Hematopoietic multipotent progenitor cell treated with erythropoietin and hydrocortisone succinate and interleukin-3 and kit ligand, for 15 days (in vitro differentiated cells): ENCODE measurements at regions not wholly inside any gene's neighbourhood (a gene's known extent, or its start where the extent isn't known, plus 50 kb on each side); places are given as distances from the start of the nearest gene placed in this dataset.
A peak's percentile ranks its signal among the peaks of the same experiment; 100 is the strongest.
"Not testable (repeated sequence)": the region's sequence is repeated elsewhere in the genome, so short reads cannot be mapped to it uniquely, and the experiment has no call there.

Experiments used
- DNase-seq: peaks from one replicate; pipeline ENCODE4 v3.0.0-alpha.2; 2015; ENCODE audit warnings: low spot score

- no peak for DNase-seq
Observed at GRCh38 chr7:27032839-27033238, 63.0 kb downstream of the HOXA1 start.

GRCh38 chr7:27031289-27032172 lies 64.3 kb downstream of the HOXA1 start:
- DNase-seq: no peak

- no peak for DNase-seq
Observed at GRCh38 chr7:27030393-27031050, 65.3 kb downstream of the HOXA1 start.

GRCh38 chr7:27025270-27025669 lies 70.5 kb downstream of the HOXA1 start:
- DNase-seq: no peak

- DNase-seq: no peak
Observed at GRCh38 chr7:27010068-27010467, 85.7 kb downstream of the HOXA1 start.

- DNase-seq: peak; percentile 4
Observed at GRCh38 chr7:27000496-27000895, 95.3 kb downstream of the HOXA1 start.

GRCh38 chr7:26998284-26998683 lies 97.5 kb downstream of the HOXA1 start:
- not testable (repeated sequence) for DNase-seq

GRCh38 chr7:26995666-26996065 lies 100.1 kb downstream of the HOXA1 start:
- no peak for DNase-seq

GRCh38 chr7:26993816-26994810 lies 101.7 kb downstream of the HOXA1 start:
- DNase-seq: no peak

GRCh38 chr7:26992670-26993069 lies 103.1 kb downstream of the HOXA1 start:
- DNase-seq: no peak

- DNase-seq: no peak
Observed at GRCh38 chr7:26991796-26992195, 104.0 kb downstream of the HOXA1 start.

GRCh38 chr7:26989897-26990670 lies 105.7 kb downstream of the HOXA1 start:
- DNase-seq: no peak

- DNase-seq: no peak
Observed at GRCh38 chr7:26988836-26989374, 106.9 kb downstream of the HOXA1 start.

- DNase-seq: no peak
Observed at GRCh38 chr7:26987338-26987737, 108.5 kb downstream of the HOXA1 start.

- DNase-seq: no peak
Observed at GRCh38 chr7:26978146-26978545, 113.8 kb upstream of the SKAP2 start.

GRCh38 chr7:26976840-26977239 lies 112.5 kb upstream of the SKAP2 start:
- DNase-seq: no peak

GRCh38 chr7:26971924-26972323 lies 107.5 kb upstream of the SKAP2 start:
- not testable (repeated sequence) for DNase-seq

- no peak for DNase-seq
Observed at GRCh38 chr7:26965724-26966123, 101.3 kb upstream of the SKAP2 start.

GRCh38 chr7:26964156-26964808 lies 99.9 kb upstream of the SKAP2 start:
- no peak for DNase-seq

GRCh38 chr7:26959290-26959689 lies 94.9 kb upstream of the SKAP2 start:
- no peak for DNase-seq

GRCh38 chr7:26958834-26959233 lies 94.4 kb upstream of the SKAP2 start:
- DNase-seq: no peak
